DND-41 (cell line): ENCODE measurements at regions not wholly inside any gene's neighbourhood (a gene's known extent, or its start where the extent isn't known, plus 50 kb on each side); places are given as distances from the start of the nearest gene placed in this dataset.

Experiments used
- ATAC-seq: fragments of 200-7000 bp; cut with Tn5 transposase; 3 replicates; pipeline ENCODE4 v1.9.1; 2021; ENCODE audit warnings: low read depth; ENCODE audit not compliant: insufficient read depth
- DNase-seq: peaks from one replicate; pipeline ENCODE4 v3.0.0-alpha.2; 2020
- H2AFZ ChIP-seq: 2 replicates; pipeline ENCODE4 v1.6.0; 2012; ENCODE audit warnings: low read depth, low read length
- H3K27ac ChIP-seq: 2 replicates; pipeline ENCODE4 v1.5.1; 2012; ENCODE audit warnings: low read length, inconsistent platforms
- H3K27me3 ChIP-seq: fragments of 200-600 bp; sonication (generic); 2 replicates; pipeline ENCODE4 v1.6.0; 2012; ENCODE audit warnings: low read length, mild to moderate bottlenecking, inconsistent platforms; ENCODE audit not compliant: insufficient read depth, poor library complexity
- H3K36me3 ChIP-seq: 2 replicates; pipeline ENCODE4 v1.5.1; 2012; ENCODE audit warnings: low read length, inconsistent platforms; ENCODE audit not compliant: insufficient read depth
- H3K4me1 ChIP-seq: 2 replicates; pipeline ENCODE4 v1.5.1; 2012; ENCODE audit warnings: mild to moderate bottlenecking, low read length; ENCODE audit not compliant: insufficient read depth
- H3K4me2 ChIP-seq: 2 replicates; pipeline ENCODE4 v1.6.0; 2012; ENCODE audit warnings: mild to moderate bottlenecking, moderate library complexity, low read length, inconsistent platforms; ENCODE audit not compliant: insufficient read depth
- H3K4me3 ChIP-seq, 2 experiments: fragments of 200-600 bp in 1 of 2; shearing (Covaris generic) in 1 of 2; 2 replicates each; pipeline ENCODE4 v1.5.1; 2012 to 2016; ENCODE audit warnings: inconsistent platforms in 2 of 2, low read length in 2 of 2, mild to moderate bottlenecking in 2 of 2, low read depth in 1 of 2, moderate library complexity in 1 of 2
- H3K79me2 ChIP-seq: 2 replicates; pipeline ENCODE4 v1.6.0; 2012; ENCODE audit warnings: low read length, inconsistent platforms; ENCODE audit not compliant: insufficient read depth
- H3K9ac ChIP-seq: 2 replicates; pipeline ENCODE4 v1.6.0; 2012; ENCODE audit warnings: low read depth, mild to moderate bottlenecking, inconsistent platforms, low read length, moderate library complexity
- H3K9me3 ChIP-seq: 2 replicates; pipeline ENCODE4 v1.5.1; 2012; ENCODE audit warnings: low read length, moderate library complexity, mild to moderate bottlenecking, inconsistent platforms; ENCODE audit not compliant: insufficient read depth, severe bottlenecking
- H4K20me1 ChIP-seq: 2 replicates; pipeline ENCODE4 v1.6.0; 2012; ENCODE audit warnings: low read length; ENCODE audit not compliant: insufficient read depth
- EZH2 ChIP-seq: IDR thresholded peaks from 3 replicates; pipeline ENCODE4 v1.6.1; 2012; ENCODE audit warnings: borderline replicate concordance, low read depth, mild to moderate bottlenecking, moderate library complexity, low read length, inconsistent platforms; ENCODE audit not compliant: severe bottlenecking
- TF ChIP-seq, protein P1 (sequence below): IDR thresholded peaks from 2 replicates; pipeline ENCODE4 v1.5.1; 2012; ENCODE audit warnings: borderline replicate concordance, low read length, moderate library complexity, mild to moderate bottlenecking; ENCODE audit not compliant: poor library complexity, severe bottlenecking; ENCODE audit errors: extremely low read depth

GRCh38 chr9:129258823-129259301, 80.8 kb upstream of the IER5L start:
- Histone ChIP-seq H3K4me2 (no peak overlapping the region), H2AFZ (no peak overlapping the region)
- TF ChIP-seq, protein P1, sequence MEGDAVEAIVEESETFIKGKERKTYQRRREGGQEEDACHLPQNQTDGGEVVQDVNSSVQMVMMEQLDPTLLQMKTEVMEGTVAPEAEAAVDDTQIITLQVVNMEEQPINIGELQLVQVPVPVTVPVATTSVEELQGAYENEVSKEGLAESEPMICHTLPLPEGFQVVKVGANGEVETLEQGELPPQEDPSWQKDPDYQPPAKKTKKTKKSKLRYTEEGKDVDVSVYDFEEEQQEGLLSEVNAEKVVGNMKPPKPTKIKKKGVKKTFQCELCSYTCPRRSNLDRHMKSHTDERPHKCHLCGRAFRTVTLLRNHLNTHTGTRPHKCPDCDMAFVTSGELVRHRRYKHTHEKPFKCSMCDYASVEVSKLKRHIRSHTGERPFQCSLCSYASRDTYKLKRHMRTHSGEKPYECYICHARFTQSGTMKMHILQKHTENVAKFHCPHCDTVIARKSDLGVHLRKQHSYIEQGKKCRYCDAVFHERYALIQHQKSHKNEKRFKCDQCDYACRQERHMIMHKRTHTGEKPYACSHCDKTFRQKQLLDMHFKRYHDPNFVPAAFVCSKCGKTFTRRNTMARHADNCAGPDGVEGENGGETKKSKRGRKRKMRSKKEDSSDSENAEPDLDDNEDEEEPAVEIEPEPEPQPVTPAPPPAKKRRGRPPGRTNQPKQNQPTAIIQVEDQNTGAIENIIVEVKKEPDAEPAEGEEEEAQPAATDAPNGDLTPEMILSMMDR = no peak
- no peak for TF ChIP-seq EZH2

DNA sequence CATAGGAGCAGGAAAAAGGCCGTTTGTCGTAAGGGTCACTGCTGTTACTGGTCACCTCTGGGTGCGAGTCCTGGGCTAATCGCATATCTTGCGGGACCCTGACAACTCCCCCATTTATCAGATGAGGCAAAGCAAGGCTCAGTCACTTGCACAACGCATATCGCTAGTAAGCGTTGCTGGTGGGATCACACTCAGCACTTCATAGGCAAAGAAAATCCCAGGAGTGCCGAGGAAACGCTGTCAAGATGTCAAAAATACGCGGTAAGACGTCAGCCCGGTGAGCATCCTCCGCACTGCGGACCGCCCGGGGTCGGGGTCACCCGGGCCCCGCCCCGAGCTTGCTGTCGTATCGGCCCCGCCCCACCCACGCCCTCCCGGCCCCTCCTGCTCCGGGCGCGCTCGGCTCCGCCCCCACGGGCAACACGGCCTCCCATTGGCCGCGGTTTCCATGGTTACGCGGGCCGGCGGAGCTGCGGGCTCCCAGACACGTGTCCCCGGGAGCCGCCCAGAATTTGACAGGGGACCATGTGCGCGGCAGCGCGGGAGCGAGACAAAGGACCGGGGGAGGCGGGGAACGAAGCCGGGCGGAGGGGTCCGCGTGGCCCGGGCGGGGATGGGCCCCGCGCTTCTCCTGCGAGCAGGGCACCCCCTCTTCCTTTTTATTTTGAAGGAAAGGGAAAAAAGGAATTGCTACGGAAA, 80.2 kb upstream of the IER5L start:
- no peak overlapping the region for H3K4me2 ChIP-seq
- no peak overlapping the region for H3K4me3 ChIP-seq
- no peaks in the 10 kb centered on the region for H3K9me3 ChIP-seq
- H2AFZ ChIP-seq = no peak overlapping the region
- H3K79me2 ChIP-seq = no peaks in the 10 kb centered on the region
- ATAC-seq (no peak), DNase-seq (no peak)
- no peak overlapping the region for H3K9ac ChIP-seq
- H3K4me1 ChIP-seq = no peaks in the 10 kb centered on the region
- H3K36me3 ChIP-seq = no peaks in the 10 kb centered on the region
- no peaks in the 10 kb centered on the region; the same call in 1 of the 2 replicates for H4K20me1 ChIP-seq
- no peak for TF ChIP-seq EZH2
- TF ChIP-seq, protein P1 = no peak
- no peak overlapping the region for H3K27ac ChIP-seq
- no peaks in the 10 kb centered on the region for H3K27me3 ChIP-seq

More at GRCh38 chr9:129258823-129259301, 80.8 kb upstream of the IER5L start:
- Histone ChIP-seq H3K9ac (no peak overlapping the region), H3K36me3 (no peaks in the 10 kb centered on the region), H3K27me3 (no peaks in the 10 kb centered on the region), H4K20me1 (no peaks in the 10 kb centered on the region; the same call in 1 of the 2 replicates), H3K4me3 (no peak overlapping the region), H3K9me3 (no peaks in the 10 kb centered on the region), H3K4me1 (no peaks in the 10 kb centered on the region), H3K27ac (no peak overlapping the region), H3K79me2 (no peaks in the 10 kb centered on the region)
- DNase-seq = no peak
- ATAC-seq = no peak

DNA sequence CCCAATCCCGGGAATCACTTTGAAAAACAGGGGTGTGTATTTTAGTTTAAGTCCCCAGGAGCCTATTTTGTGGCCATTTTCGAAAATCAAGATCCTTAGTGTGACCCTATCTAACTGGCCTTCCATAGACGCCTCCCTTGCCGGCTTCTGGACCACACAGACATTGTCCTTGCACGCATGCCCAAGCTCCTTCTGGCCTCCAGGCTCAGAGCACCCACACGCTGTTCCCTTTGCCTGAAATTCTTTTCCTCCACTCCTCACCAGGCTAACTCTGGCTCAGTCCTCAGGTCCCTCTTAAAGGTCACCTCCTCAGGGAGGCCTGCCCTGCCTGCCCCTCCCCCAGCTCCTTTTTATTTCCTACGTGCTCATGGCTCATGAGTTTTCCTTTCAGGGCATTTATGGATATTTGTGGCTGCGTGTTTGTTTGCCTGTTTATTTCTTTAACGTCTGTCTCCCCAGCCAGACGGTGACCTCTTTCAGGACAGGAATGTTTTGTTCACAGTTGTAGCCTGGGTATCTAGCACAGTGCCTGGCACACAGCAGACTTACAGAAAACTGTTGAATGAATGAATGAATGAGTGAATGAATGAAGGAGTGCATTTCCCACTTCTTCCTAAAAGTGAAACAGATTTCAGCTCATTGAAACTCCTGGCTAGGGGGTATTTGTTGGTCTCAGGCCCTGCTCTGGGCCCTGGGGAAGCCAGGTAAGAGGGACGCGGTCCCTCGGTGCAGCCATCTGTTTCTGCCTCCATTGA, 79.1 kb upstream of the IER5L start:
- Histone ChIP-seq H3K27me3 (no peaks in the 10 kb centered on the region), H2AFZ (no peak overlapping the region), H3K27ac (no peak overlapping the region), H4K20me1 (no peaks in the 10 kb centered on the region; the same call in 1 of the 2 replicates), H3K36me3 (no peaks in the 10 kb centered on the region), H3K79me2 (no peaks in the 10 kb centered on the region), H3K9ac (no peak overlapping the region), H3K9me3 (no peaks in the 10 kb centered on the region), H3K4me1 (no peaks in the 10 kb centered on the region), H3K4me2 (no peak overlapping the region), H3K4me3 (no peak overlapping the region)
- TF ChIP-seq EZH2 = no peak
- TF ChIP-seq, protein P1 = no peak
- no peak for ATAC-seq
- no peak for DNase-seq
